Bronchial epithelial cell (primary cell): ENCODE measurements at regions not wholly inside any gene's neighbourhood (a gene's known extent, or its start where the extent isn't known, plus 50 kb on each side); places are given as distances from the start of the nearest gene placed in this dataset.
"Not testable (repeated sequence)": the region's sequence is repeated elsewhere in the genome, so short reads cannot be mapped to it uniquely, and the experiment has no call there.

Experiments
- DNase-seq: peaks from one replicate; pipeline ENCODE4 v3.0.0-alpha.2; 2010; ENCODE audit warnings: low read depth
- FAIRE-seq: peaks from 2 replicates; lab custom pipeline; 2011; peaks lifted over from hg19 to GRCh38; lab: Jason Lieb, UNC
- H3K27me3 ChIP-seq: 2 replicates; pipeline ENCODE4 v1.5.1; 2011; ENCODE audit warnings: low read length; ENCODE audit not compliant: control insufficient read depth, insufficient read depth
- H3K36me3 ChIP-seq: 2 replicates; pipeline ENCODE4 v1.5.1; 2011; ENCODE audit warnings: low read length; ENCODE audit not compliant: control insufficient read depth, insufficient read depth
- H3K4me3 ChIP-seq: 2 replicates; pipeline ENCODE4 v1.5.1; 2011; ENCODE audit warnings: mild to moderate bottlenecking, low read depth, low read length, control low read depth
- TF ChIP-seq, protein P1 (sequence below): IDR thresholded peaks from 2 replicates; pipeline ENCODE4 v1.5.1; 2011; ENCODE audit warnings: mild to moderate bottlenecking, moderate library complexity, low read length, control low read depth, inconsistent platforms; ENCODE audit not compliant: insufficient read depth, severe bottlenecking

DNA sequence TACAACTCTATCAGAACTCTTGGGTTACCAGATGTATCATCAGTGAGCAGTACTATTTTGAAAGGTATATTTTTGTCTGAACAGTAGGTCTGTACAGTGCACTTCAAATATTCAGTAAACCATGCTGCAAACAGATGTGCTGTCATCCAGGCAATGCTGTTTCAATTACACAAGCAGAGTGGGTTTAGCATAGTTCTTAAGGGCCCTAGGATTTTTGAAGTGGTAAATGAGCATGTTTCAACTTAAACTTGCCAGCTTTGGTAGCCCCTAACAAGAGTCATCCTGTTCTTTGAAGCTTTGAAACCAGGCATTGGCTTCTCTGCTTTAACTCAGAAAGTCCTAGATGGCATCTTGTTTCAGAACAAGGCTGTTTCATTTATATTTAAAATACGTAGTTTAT is 1519.9 kb downstream of the SUCLG1 start:
- H3K4me3 ChIP-seq, result no peak overlapping the region
- TF ChIP-seq, protein P1, sequence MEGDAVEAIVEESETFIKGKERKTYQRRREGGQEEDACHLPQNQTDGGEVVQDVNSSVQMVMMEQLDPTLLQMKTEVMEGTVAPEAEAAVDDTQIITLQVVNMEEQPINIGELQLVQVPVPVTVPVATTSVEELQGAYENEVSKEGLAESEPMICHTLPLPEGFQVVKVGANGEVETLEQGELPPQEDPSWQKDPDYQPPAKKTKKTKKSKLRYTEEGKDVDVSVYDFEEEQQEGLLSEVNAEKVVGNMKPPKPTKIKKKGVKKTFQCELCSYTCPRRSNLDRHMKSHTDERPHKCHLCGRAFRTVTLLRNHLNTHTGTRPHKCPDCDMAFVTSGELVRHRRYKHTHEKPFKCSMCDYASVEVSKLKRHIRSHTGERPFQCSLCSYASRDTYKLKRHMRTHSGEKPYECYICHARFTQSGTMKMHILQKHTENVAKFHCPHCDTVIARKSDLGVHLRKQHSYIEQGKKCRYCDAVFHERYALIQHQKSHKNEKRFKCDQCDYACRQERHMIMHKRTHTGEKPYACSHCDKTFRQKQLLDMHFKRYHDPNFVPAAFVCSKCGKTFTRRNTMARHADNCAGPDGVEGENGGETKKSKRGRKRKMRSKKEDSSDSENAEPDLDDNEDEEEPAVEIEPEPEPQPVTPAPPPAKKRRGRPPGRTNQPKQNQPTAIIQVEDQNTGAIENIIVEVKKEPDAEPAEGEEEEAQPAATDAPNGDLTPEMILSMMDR, result no peak
- DNase-seq (no peak), FAIRE-seq (no peak)
- H3K36me3 ChIP-seq, result no peaks in the 10 kb centered on the region
- H3K27me3 ChIP-seq, result no peaks in the 10 kb centered on the region

- not testable (repeated sequence) for H3K4me3 ChIP-seq, H3K27me3 ChIP-seq, DNase-seq, H3K36me3 ChIP-seq, FAIRE-seq
Observed at GRCh38 chr2:82938321-82938845, 1520.7 kb downstream of the SUCLG1 start.

DNA sequence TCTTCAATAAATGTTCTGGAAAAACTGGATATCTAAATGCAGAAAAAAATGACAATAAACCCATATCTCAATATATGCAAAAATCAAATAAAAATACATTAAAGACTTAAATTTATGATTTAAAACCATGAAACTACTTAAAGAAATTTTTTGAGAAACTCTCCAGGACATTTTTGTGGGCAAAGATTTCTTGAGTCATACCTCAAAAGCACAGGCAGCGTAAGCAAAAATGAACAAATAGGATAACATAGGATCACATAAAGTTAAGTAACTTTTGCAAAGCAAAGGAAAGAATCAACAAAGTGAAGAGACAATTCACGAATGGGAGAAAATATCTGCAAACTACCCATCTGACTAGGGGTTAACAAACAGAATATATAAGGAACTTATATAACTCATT is 1545.5 kb downstream of the SUCLG1 start:
- no peak for DNase-seq
- TF ChIP-seq, protein P1, result no peak
- Histone ChIP-seq H3K27me3 (no peaks in the 10 kb centered on the region), H3K4me3 (no peak overlapping the region), H3K36me3 (no peaks in the 10 kb centered on the region)
- FAIRE-seq, result no peak

DNA sequence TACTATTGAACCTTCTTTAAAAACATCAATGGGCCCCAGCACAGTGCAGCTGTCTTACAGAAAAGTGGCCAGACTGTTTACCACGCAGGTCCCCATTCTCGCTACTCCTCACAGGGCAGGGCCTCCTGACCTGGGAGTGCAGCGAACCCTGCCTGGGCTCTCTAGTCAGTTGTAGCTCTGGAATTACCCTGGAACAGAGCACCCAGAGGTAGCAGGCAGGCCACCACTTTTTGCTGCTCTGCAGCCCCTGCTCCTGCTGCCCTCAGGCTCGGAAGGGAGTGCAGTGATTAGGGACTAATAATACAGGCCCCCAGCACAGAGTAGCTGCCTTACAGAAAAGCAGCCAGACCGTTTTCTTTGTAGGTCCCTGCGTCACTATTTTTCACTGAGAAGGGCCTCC is 1563.0 kb downstream of the SUCLG1 start:
- H3K36me3 ChIP-seq, result no peaks in the 10 kb centered on the region
- TF ChIP-seq, protein P1, result no peak
- DNase-seq (no peak), FAIRE-seq (no peak)
- H3K27me3 ChIP-seq, result no peaks in the 10 kb centered on the region
- H3K4me3 ChIP-seq, result no peak overlapping the region

- DNase-seq, result no peak
- Histone ChIP-seq H3K27me3 (no peaks in the 10 kb centered on the region), H3K4me3 (no peak overlapping the region), H3K36me3 (no peaks in the 10 kb centered on the region)
- no peak for FAIRE-seq
- TF ChIP-seq, protein P1, result no peak
Observed at GRCh38 chr2:82893190-82893589, 1565.9 kb downstream of the SUCLG1 start.

- no peaks in the 10 kb centered on the region for H3K27me3 ChIP-seq
- TF ChIP-seq, protein P1, result no peak
- FAIRE-seq, result no peak
Observed at GRCh38 chr2:82879803-82880202, 1579.3 kb downstream of the SUCLG1 start.

More at GRCh38 chr2:82879803-82880202, 1579.3 kb downstream of the SUCLG1 start:
- DNase-seq, result no peak
- no peak overlapping the region for H3K4me3 ChIP-seq
- no peaks in the 10 kb centered on the region for H3K36me3 ChIP-seq
